Common myeloid progenitor, CD34-positive (primary cell): ENCODE measurements at regions not wholly inside any gene's neighbourhood (a gene's known extent, or its start where the extent isn't known, plus 50 kb on each side); places are given as distances from the start of the nearest gene placed in this dataset.

Source experiments
- CTCF ChIA-PET: fragments of 350-600 bp; sonication (Branson Sonifier 250); formaldehyde crosslinking; loops from one replicate; lab custom pipeline; 2021; ENCODE audit warnings: antibody characterized with exemption; lab: Charles Lee
- POLR2A ChIA-PET: fragments of 350-600 bp; sonication (Branson Sonifier 250); formaldehyde crosslinking; loops from one replicate; lab custom pipeline; 2021; ENCODE audit warnings: antibody characterized with exemption; lab: Charles Lee
- DNase-seq, 3 donors: peaks; one replicate each; pipeline versions ENCODE4 v3.0.0 to v3.0.0-alpha.2; 2013
- H3K27ac ChIP-seq, 2 experiments: 1 replicate in 1 of 2; 2 replicates in 1 of 2; pipeline ENCODE4 v1.7.0; 2013; ENCODE audit warnings: inconsistent platforms in 2 of 2, low read length in 2 of 2, mild to moderate bottlenecking in 2 of 2, low read depth in 1 of 2, moderate library complexity in 1 of 2; ENCODE audit not compliant: severe bottlenecking in 2 of 2, insufficient read depth in 1 of 2, poor library complexity in 1 of 2
- H3K27me3 ChIP-seq, 5 experiments: replicated peaks in 2 of 5; 1 replicate in 3 of 5; 2 replicates in 2 of 5; pipeline versions ENCODE4 v1.6.1 to v1.7.0; 2013; ENCODE audit warnings: low read length in 4 of 5, mild to moderate bottlenecking in 2 of 5, moderate library complexity in 2 of 5, inconsistent platforms in 1 of 5; ENCODE audit not compliant: insufficient read depth in 5 of 5, control insufficient read depth in 4 of 5
- H3K36me3 ChIP-seq, 4 experiments: 1 replicate in 2 of 4; 2 replicates in 2 of 4; pipeline versions ENCODE4 v1.6.1 to v1.7.0; 2013; ENCODE audit warnings: low read length in 3 of 4, control low read depth in 1 of 4, mild to moderate bottlenecking in 1 of 4; ENCODE audit not compliant: control insufficient read depth in 4 of 4, insufficient read depth in 4 of 4
- H3K4me1 ChIP-seq, 4 experiments: 1 replicate in 3 of 4; 2 replicates in 1 of 4; pipeline versions ENCODE4 v1.6.1 to v1.7.1; 2013; ENCODE audit warnings: low read length in 3 of 4, mild to moderate bottlenecking in 3 of 4, control low read depth in 1 of 4, inconsistent platforms in 1 of 4, moderate library complexity in 1 of 4; ENCODE audit not compliant: control insufficient read depth in 4 of 4, insufficient read depth in 4 of 4; ENCODE audit errors: control extremely low read depth in 1 of 4
- H3K4me3 ChIP-seq, 7 experiments: 1 replicate in 4 of 7; 2 replicates in 3 of 7; pipeline versions ENCODE4 v1.5.1 to v1.7.0; 2013; ENCODE audit warnings: mild to moderate bottlenecking in 7 of 7, low read length in 6 of 7, moderate library complexity in 6 of 7, inconsistent platforms in 2 of 7, low read depth in 2 of 7, control low read depth in 1 of 7; ENCODE audit not compliant: insufficient read depth in 4 of 7, control insufficient read depth in 1 of 7; ENCODE audit errors: extremely low read depth in 1 of 7
- H3K9me3 ChIP-seq, 5 experiments: 1 replicate in 4 of 5; 2 replicates in 1 of 5; pipeline versions ENCODE4 v1.6.1 to v1.7.1; 2013; ENCODE audit warnings: low read length in 4 of 5, mild to moderate bottlenecking in 2 of 5, inconsistent platforms in 1 of 5, low read depth in 1 of 5, moderate library complexity in 1 of 5; ENCODE audit not compliant: control insufficient read depth in 4 of 5, insufficient read depth in 2 of 5; ENCODE audit errors: control extremely low read depth in 1 of 5
- WGBS: methylation state at CpG from one replicate; pipeline ENCODE4 v1.1.5; 2013; ENCODE audit not compliant: insufficient coverage; 5-methylcytosine and 5-hydroxymethylcytosine counted together

GRCh38 chr4:188262464-188262863, 123.2 kb downstream of the TRIML1 start:
- 87% methylated on average over 7 of the region's 10 CpGs for WGBS
- CTCF ChIA-PET: no interaction called here
- H3K4me3 ChIP-seq: no peak overlapping the region

GRCh38 chr4:188263321-188263720, 124.1 kb downstream of the TRIML1 start:
- Histone ChIP-seq H3K4me1 (no peaks in the 10 kb centered on the region), H3K4me3 (no peak overlapping the region), H3K27ac (no peak overlapping the region), H3K36me3 (no peaks in the 10 kb centered on the region), H3K27me3 (no peaks in the 10 kb centered on the region), H3K9me3 (peaks cover 0 to 1% (median 0%) of the 10 kb centered on the region in 5 experiments)
- ChIA-PET POLR2A (no interaction called here), CTCF (no interaction called here)
- no peak for DNase-seq
- WGBS: 91% methylated on average over 4 of the region's 5 CpGs

More at GRCh38 chr4:188262464-188262863, 123.2 kb downstream of the TRIML1 start:
- DNase-seq: no peak
- H3K27ac ChIP-seq: no peak overlapping the region
- H3K36me3 ChIP-seq: no peaks in the 10 kb centered on the region
- no peaks in the 10 kb centered on the region for H3K27me3 ChIP-seq
- peaks cover 0 to 1% (median 0%) of the 10 kb centered on the region in 5 experiments for H3K9me3 ChIP-seq
- POLR2A ChIA-PET: no interaction called here
- H3K4me1 ChIP-seq: no peaks in the 10 kb centered on the region

- H3K27ac ChIP-seq: no peak overlapping the region
- H3K4me3 ChIP-seq: no peak overlapping the region
- ChIA-PET CTCF (no interaction called here), POLR2A (no interaction called here)
- 98% methylated on average over 6 of the region's 6 CpGs for WGBS
- no peaks in the 10 kb centered on the region for H3K4me1 ChIP-seq
- no peak for DNase-seq
- peaks cover 0 to 1% (median 0%) of the 10 kb centered on the region in 5 experiments for H3K9me3 ChIP-seq
- no peaks in the 10 kb centered on the region for H3K36me3 ChIP-seq
- H3K27me3 ChIP-seq: no peaks in the 10 kb centered on the region
Measured at GRCh38 chr4:188266386-188266785, 127.1 kb downstream of the TRIML1 start.

GRCh38 chr4:188268131-188268908, 129.1 kb downstream of the TRIML1 start:
- H3K27ac ChIP-seq: no peak overlapping the region
- no peaks in the 10 kb centered on the region for H3K27me3 ChIP-seq
- H3K36me3 ChIP-seq: no peaks in the 10 kb centered on the region
- no peak overlapping the region for H3K4me3 ChIP-seq
- 87% methylated on average over 10 of the region's 13 CpGs for WGBS
- peaks cover 0 to 1% (median 0%) of the 10 kb centered on the region in 5 experiments for H3K9me3 ChIP-seq
- DNase-seq: no peak
- POLR2A ChIA-PET: no interaction called here
- no peaks in the 10 kb centered on the region for H3K4me1 ChIP-seq
- CTCF ChIA-PET: no interaction called here

- Histone ChIP-seq H3K27me3 (no peaks in the 10 kb centered on the region), H3K4me1 (no peaks in the 10 kb centered on the region), H3K27ac (no peak overlapping the region), H3K4me3 (no peak overlapping the region), H3K9me3 (no peaks in the 10 kb centered on the region), H3K36me3 (no peaks in the 10 kb centered on the region)
- 93% methylated on average over 28 of the region's 30 CpGs for WGBS
- ChIA-PET POLR2A (no interaction called here), CTCF (no interaction called here)
- DNase-seq: no peak
Measured at GRCh38 chr4:188270273-188271069, 131.2 kb downstream of the TRIML1 start.

GRCh38 chr4:188275686-188276085, 136.4 kb downstream of the TRIML1 start:
- Histone ChIP-seq H3K36me3 (no peaks in the 10 kb centered on the region), H3K9me3 (no peaks in the 10 kb centered on the region), H3K27me3 (no peaks in the 10 kb centered on the region), H3K4me1 (no peaks in the 10 kb centered on the region), H3K4me3 (no peak overlapping the region), H3K27ac (no peak overlapping the region)
- 78% methylated on average over 3 of the region's 3 CpGs for WGBS
- ChIA-PET POLR2A (no interaction called here), CTCF (no interaction called here)
- DNase-seq: no peak

GRCh38 chr4:188279184-188279583, 139.9 kb downstream of the TRIML1 start:
- ChIA-PET POLR2A (no interaction called here), CTCF (no interaction called here)
- no peaks in the 10 kb centered on the region for H3K36me3 ChIP-seq
- DNase-seq: no peak
- WGBS: 95% methylated on average over 5 of the region's 5 CpGs
- H3K9me3 ChIP-seq: peaks cover 0 to 7% (median 0%) of the 10 kb centered on the region in 5 experiments
- no peaks in the 10 kb centered on the region for H3K4me1 ChIP-seq
- H3K27me3 ChIP-seq: peaks cover 0 to 23% (median 11%) of the 10 kb centered on the region in 5 experiments
- H3K4me3 ChIP-seq: no peak overlapping the region
- no peak overlapping the region for H3K27ac ChIP-seq
